HepG2 (cell line): ENCODE measurements at regions not wholly inside any gene's neighbourhood (a gene's known extent, or its start where the extent isn't known, plus 50 kb on each side); places are given as distances from the start of the nearest gene placed in this dataset.

Experiments used
- ATAC-seq: fragments of 200-7000 bp; cut with Tn5 transposase; 3 replicates; pipeline ENCODE4 v1.9.1; 2020; ENCODE audit warnings: mild to moderate bottlenecking, moderate library complexity
- BruUV-seq: library from RNA; stranded (reverse); fragments of 400-500 nt; replicated peaks from 2 replicates; lab custom pipeline; 2021; lab: Mats Ljungman, UMichigan
- CTCF ChIA-PET: fragments of 300-600 bp; formaldehyde crosslinking; extraction: SDS; loops from one replicate; lab custom pipeline; 2021; ENCODE audit warnings: low total read pairs, inconsistent platforms, low intra/inter-chr PET ratio; lab: Yijun Ruan, JAX
- POLR2A ChIA-PET: fragments of 350-600 bp; sonication (Branson Sonifier 250); formaldehyde crosslinking; loops from one replicate; lab custom pipeline; 2020; ENCODE audit warnings: antibody characterized with exemption, inconsistent platforms; lab: Yijun Ruan, JAX
- DNase-seq: peaks from one replicate; pipeline ENCODE4 v3.0.0-alpha.2; 2015; ENCODE audit warnings: low spot score
- FAIRE-seq: peaks from 3 replicates; lab custom pipeline; 2011; peaks lifted over from hg19 to GRCh38; lab: Jason Lieb, UNC
- H2AFZ ChIP-seq: one replicate; pipeline ENCODE4 v1.6.1; 2011; ENCODE audit warnings: low read length, inconsistent platforms
- H3K27ac ChIP-seq: fragments of 300-600 bp; 3 replicates; pipeline ENCODE4 v1.8.0; 2011; ENCODE audit warnings: mixed run types, mild to moderate bottlenecking, mixed read lengths, low read length, inconsistent platforms; ENCODE audit not compliant: insufficient read depth; ENCODE audit errors: extremely low read length
- H3K27me3 ChIP-seq, 2 experiments: fragments of 200-600 bp in 1 of 2; 2 replicates in 1 of 2; 3 replicates in 1 of 2; pipeline versions ENCODE4 v1.6.0 to v1.8.0; 2011; ENCODE audit warnings: low read length in 2 of 2, mild to moderate bottlenecking in 2 of 2, moderate library complexity in 2 of 2, inconsistent platforms in 1 of 2; ENCODE audit not compliant: insufficient read depth in 2 of 2, control insufficient read depth in 1 of 2
- H3K36me3 ChIP-seq, 2 experiments: fragments of 200-600 bp in 1 of 2; replicated peaks in 1 of 2; 2 replicates in 1 of 2; 3 replicates in 1 of 2; pipeline versions ENCODE4 v1.5.1 to v1.8.0; 2011; ENCODE audit warnings: low read length in 2 of 2, inconsistent platforms in 1 of 2; ENCODE audit not compliant: insufficient read depth in 2 of 2, control insufficient read depth in 1 of 2
- H3K4me1 ChIP-seq: 2 replicates; pipeline ENCODE4 v1.5.1; 2012; ENCODE audit warnings: low read length, inconsistent platforms; ENCODE audit not compliant: insufficient read depth
- H3K4me2 ChIP-seq: 2 replicates; pipeline ENCODE4 v1.6.0; 2011; ENCODE audit warnings: low read depth, low read length, inconsistent platforms
- H3K4me3 ChIP-seq, 3 experiments: fragments of 200-600 bp in 1 of 3; sonication (generic), shearing (Covaris generic) in 1 of 3; replicated peaks in 1 of 3; 2 replicates each; pipeline ENCODE4 v1.5.1; 2011 to 2016; ENCODE audit warnings: low read length in 3 of 3, inconsistent platforms in 2 of 3, low read depth in 2 of 3, mild to moderate bottlenecking in 2 of 3, control low read depth in 1 of 3, mixed read lengths in 1 of 3; ENCODE audit not compliant: insufficient read depth in 1 of 3
- H3K79me2 ChIP-seq: one replicate; pipeline ENCODE4 v1.6.1; 2011; ENCODE audit warnings: low read length, inconsistent platforms; ENCODE audit not compliant: insufficient read depth
- H3K9ac ChIP-seq: 2 replicates; pipeline ENCODE4 v1.6.0; 2011; ENCODE audit warnings: mild to moderate bottlenecking, low read depth, low read length, inconsistent platforms; ENCODE audit not compliant: insufficient read depth
- H3K9me3 ChIP-seq: 2 replicates; pipeline ENCODE4 v1.5.1; 2012; ENCODE audit warnings: mild to moderate bottlenecking, low read length
- H4K20me1 ChIP-seq: 2 replicates; pipeline ENCODE4 v1.6.0; 2011; ENCODE audit warnings: inconsistent platforms, mild to moderate bottlenecking, low read length, moderate library complexity; ENCODE audit not compliant: insufficient read depth
- ARID3A ChIP-seq: IDR thresholded peaks from 2 replicates; pipeline ENCODE4 v1.6.1; 2012; ENCODE audit warnings: low read depth, low read length, improper control_type of control experiment
- ASH2L ChIP-seq: fragments of 300-600, 200-600 bp; sonication (generic); IDR thresholded peaks from 2 replicates; pipeline ENCODE4 v1.7.0; 2017; ENCODE audit warnings: low read depth, mild to moderate bottlenecking, moderate library complexity, mixed read lengths, low read length; ENCODE audit not compliant: insufficient read length
- PRPF4 ChIP-seq: fragments of 200-400 bp; formaldehyde crosslinking; IDR thresholded peaks from 2 replicates; pipeline ENCODE4 v1.6.1; 2016; ENCODE audit warnings: low read length, low read depth; ENCODE audit not compliant: poor library complexity, severe bottlenecking
- WIZ ChIP-seq: sonication (generic); formaldehyde crosslinking; IDR thresholded peaks from 2 replicates; pipeline ENCODE4 v1.5.1; 2020; ENCODE audit warnings: mild to moderate bottlenecking, missing genetic modification reagents
- ZNF44 ChIP-seq: sonication (generic); formaldehyde crosslinking; IDR thresholded peaks from 2 replicates; pipeline ENCODE4 v1.5.1; 2020; ENCODE audit warnings: mild to moderate bottlenecking, missing genetic modification reagents
- ZNF451 ChIP-seq: sonication (generic); formaldehyde crosslinking; IDR thresholded peaks from 2 replicates; pipeline ENCODE4 v1.5.0; 2020; ENCODE audit warnings: mild to moderate bottlenecking, missing genetic modification reagents
- ZNF577 ChIP-seq: sonication (generic); formaldehyde crosslinking; IDR thresholded peaks from 2 replicates; pipeline ENCODE4 v1.4.0; 2020; ENCODE audit warnings: mild to moderate bottlenecking, low read depth, missing genetic modification reagents, borderline replicate concordance
- ZNF615 ChIP-seq: sonication (generic); formaldehyde crosslinking; IDR thresholded peaks from 2 replicates; pipeline ENCODE4 v1.5.0; 2020; ENCODE audit warnings: mild to moderate bottlenecking, missing genetic modification reagents, borderline replicate concordance
- ZNF724P ChIP-seq: sonication (generic); formaldehyde crosslinking; IDR thresholded peaks from 2 replicates; pipeline ENCODE4 v1.8.0; 2022; ENCODE audit warnings: missing genetic modification reagents, borderline replicate concordance
- ZSCAN31 ChIP-seq: sonication (generic); formaldehyde crosslinking; IDR thresholded peaks from 2 replicates; pipeline ENCODE4 v1.5.0; 2020; ENCODE audit warnings: low read depth, mild to moderate bottlenecking, missing genetic modification reagents
- WGBS: methylation state at CpG from one replicate; pipeline ENCODE4 v1.1.6; 2017; ENCODE audit warnings: low lambda C conversion rate; 5-methylcytosine and 5-hydroxymethylcytosine counted together
- in situ Hi-C: cut with HindIII; loops from 2 replicates; pipeline ENCODE4 v1.10.0; 2017; ENCODE audit warnings: low pct_unique_long_range_greater_than_20kb; ENCODE audit not compliant: extremely low pct_ligation_motif_present
- intact Hi-C: fragments of 100-400 bp; cut with micrococcal nuclease; formaldehyde crosslinking; loops from one replicate; pipeline ENCODE4 v1.10.0; 2022; ENCODE audit not compliant: unreplicated experiment
- TF ChIP-seq, protein P1 (sequence below): sonication (generic); formaldehyde crosslinking; IDR thresholded peaks from 2 replicates; pipeline ENCODE4 v1.4.0; 2020; ENCODE audit warnings: missing genetic modification reagents

- H3K9me3 ChIP-seq: no peaks in the 10 kb centered on the region
- no peaks in the 10 kb centered on the region for H3K36me3 ChIP-seq
- no peaks in the 10 kb centered on the region for H3K4me1 ChIP-seq
- no peak overlapping the region for H3K4me3 ChIP-seq
- BruUV-seq: no TSS peak
- H3K4me2 ChIP-seq: no peak overlapping the region
- H2AFZ ChIP-seq: no peak overlapping the region
- intact Hi-C loops: no loop called here
- FAIRE-seq: no peak
- no peak for ATAC-seq
- CTCF ChIA-PET: no interaction called here
- TF ChIP-seq ZNF577 (CRISPR knock-in tag) (no peak), ASH2L (no peak)
- in situ Hi-C loops: no loop called here
- POLR2A ChIA-PET: no interaction called here
- 12% methylated on average over 4 of the region's 4 CpGs for WGBS
- H3K27me3 ChIP-seq: no peaks in the 10 kb centered on the region; a peak in 1 of 5 replicates
- DNase-seq: no peak
- H3K79me2 ChIP-seq: no peaks in the 10 kb centered on the region
- no peak overlapping the region for H3K9ac ChIP-seq
- H3K27ac ChIP-seq: no peak overlapping the region
- no peaks in the 10 kb centered on the region; the same call in 1 of the 2 replicates for H4K20me1 ChIP-seq
These were observed 84.3 kb downstream of the EXTL2 start for GRCh38 chr1:100810360-100810759.

DNA sequence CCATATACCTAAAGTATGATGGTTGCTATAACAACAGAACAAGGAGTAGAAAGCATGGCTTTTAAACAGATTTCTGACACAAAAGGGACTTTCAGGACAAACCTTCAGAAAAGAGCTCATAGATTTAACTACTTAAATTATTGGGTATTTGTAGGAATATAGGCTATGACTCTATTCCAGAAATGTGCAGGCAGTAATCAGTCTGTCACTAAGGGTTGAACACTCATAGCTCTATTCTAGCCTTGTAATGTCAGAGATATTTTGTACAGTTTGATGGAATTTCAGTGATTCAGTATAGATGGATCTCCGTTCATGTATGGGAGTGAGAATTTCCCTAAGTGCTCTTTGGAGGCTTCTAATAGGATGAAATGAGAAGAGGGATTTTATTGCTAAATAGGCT is 82.8 kb downstream of the EXTL2 start:
- no peaks in the 10 kb centered on the region; a peak in 1 of 5 replicates for H3K27me3 ChIP-seq
- FAIRE-seq (no peak), ATAC-seq (no peak), DNase-seq (no peak)
- H3K4me3 ChIP-seq: no peak overlapping the region
- CTCF ChIA-PET: no interaction called here
- no TSS peak for BruUV-seq
- H2AFZ ChIP-seq: no peak overlapping the region
- H3K9ac ChIP-seq: no peak overlapping the region
- in situ Hi-C loops: no loop called here
- intact Hi-C loops: no loop called here
- H3K4me1 ChIP-seq: no peaks in the 10 kb centered on the region
- H3K79me2 ChIP-seq: no peaks in the 10 kb centered on the region
- H4K20me1 ChIP-seq: no peaks in the 10 kb centered on the region; the same call in 1 of the 2 replicates
- POLR2A ChIA-PET: no interaction called here
- no peaks in the 10 kb centered on the region for H3K9me3 ChIP-seq
- WGBS: 0% methylated on average over 1 of the region's 1 CpG
- H3K36me3 ChIP-seq: no peaks in the 10 kb centered on the region
- no peak overlapping the region for H3K27ac ChIP-seq
- H3K4me2 ChIP-seq: no peak overlapping the region
- TF ChIP-seq ZNF451 (CRISPR knock-in tag): no peak
- no peak for TF ChIP-seq ZSCAN31 (CRISPR knock-in tag)
- no peak for TF ChIP-seq ZNF615 (CRISPR knock-in tag)
- no peak for TF ChIP-seq ZNF44
- TF ChIP-seq, protein P1, sequence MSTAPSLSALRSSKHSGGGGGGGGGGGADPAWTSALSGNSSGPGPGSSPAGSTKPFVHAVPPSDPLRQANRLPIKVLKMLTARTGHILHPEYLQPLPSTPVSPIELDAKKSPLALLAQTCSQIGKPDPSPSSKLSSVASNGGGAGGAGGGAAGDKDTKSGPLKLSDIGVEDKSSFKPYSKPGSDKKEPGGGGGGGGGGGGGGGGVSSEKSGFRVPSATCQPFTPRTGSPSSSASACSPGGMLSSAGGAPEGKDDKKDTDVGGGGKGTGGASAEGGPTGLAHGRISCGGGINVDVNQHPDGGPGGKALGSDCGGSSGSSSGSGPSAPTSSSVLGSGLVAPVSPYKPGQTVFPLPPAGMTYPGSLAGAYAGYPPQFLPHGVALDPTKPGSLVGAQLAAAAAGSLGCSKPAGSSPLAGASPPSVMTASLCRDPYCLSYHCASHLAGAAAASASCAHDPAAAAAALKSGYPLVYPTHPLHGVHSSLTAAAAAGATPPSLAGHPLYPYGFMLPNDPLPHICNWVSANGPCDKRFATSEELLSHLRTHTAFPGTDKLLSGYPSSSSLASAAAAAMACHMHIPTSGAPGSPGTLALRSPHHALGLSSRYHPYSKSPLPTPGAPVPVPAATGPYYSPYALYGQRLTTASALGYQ (CRISPR knock-in tag): no peak
- TF ChIP-seq ARID3A: no peak
- TF ChIP-seq ZNF724P: no peak
- TF ChIP-seq PRPF4: no peak
- TF ChIP-seq WIZ (CRISPR knock-in tag): no peak
